ENCODE measurements at regions not wholly inside any gene's neighbourhood (a gene's known extent, or its start where the extent isn't known, plus 50 kb on each side); places are given as distances from the start of the nearest gene placed in this dataset.

- no peak for DNase-seq
These were observed 415.0 kb downstream of the ANXA1 start for GRCh38 chr9:73566627-73567026.

- no peak for DNase-seq
These were observed 421.6 kb downstream of the ANXA1 start for GRCh38 chr9:73573235-73573634.

GRCh38 chr9:73575101-73576060 is 423.7 kb downstream of the ANXA1 start:
- DNase-seq = no peak

- DNase-seq = no peak
These were observed 426.2 kb downstream of the ANXA1 start for GRCh38 chr9:73577848-73578247.

GRCh38 chr9:73579823-73580222 is 428.2 kb downstream of the ANXA1 start:
- no peak for DNase-seq

- DNase-seq = no peak
These were observed 431.9 kb downstream of the ANXA1 start for GRCh38 chr9:73583576-73583975.

- DNase-seq = no peak
These were observed 443.4 kb downstream of the ANXA1 start for GRCh38 chr9:73595036-73595545.

GRCh38 chr9:73596321-73596720 is 444.7 kb downstream of the ANXA1 start:
- no peak for DNase-seq

- DNase-seq = no peak
These were observed 445.4 kb downstream of the ANXA1 start for GRCh38 chr9:73597039-73597438.

- no peak for DNase-seq
These were observed 446.1 kb downstream of the ANXA1 start for GRCh38 chr9:73597771-73598170.

- DNase-seq = no peak
These were observed 457.7 kb downstream of the ANXA1 start for GRCh38 chr9:73609381-73609780.

- no peak for DNase-seq
These were observed 459.4 kb downstream of the ANXA1 start for GRCh38 chr9:73611032-73611431.

GRCh38 chr9:73613092-73613701 is 461.5 kb downstream of the ANXA1 start:
- DNase-seq = no peak

- DNase-seq = no peak
These were observed 463.9 kb downstream of the ANXA1 start for GRCh38 chr9:73615557-73615956.

- no peak for DNase-seq
These were observed 465.9 kb downstream of the ANXA1 start for GRCh38 chr9:73617586-73617985.

GRCh38 chr9:73640971-73641370 is 489.3 kb downstream of the ANXA1 start:
- no peak for DNase-seq

- DNase-seq = no peak
These were observed 491.8 kb downstream of the ANXA1 start for GRCh38 chr9:73643379-73644013.

GRCh38 chr9:73647560-73647959 is 495.9 kb downstream of the ANXA1 start:
- DNase-seq = no peak

- no peak for DNase-seq
These were observed 497.9 kb downstream of the ANXA1 start for GRCh38 chr9:73649552-73649951.

- no peak for DNase-seq
These were observed 503.7 kb downstream of the ANXA1 start for GRCh38 chr9:73655363-73655762.

- DNase-seq = no peak
These were observed 504.2 kb downstream of the ANXA1 start for GRCh38 chr9:73655831-73656230.

GRCh38 chr9:73665253-73665652 is 513.6 kb downstream of the ANXA1 start:
- DNase-seq = no peak

- DNase-seq = no peak
These were observed 516.1 kb downstream of the ANXA1 start for GRCh38 chr9:73667749-73668148.

- DNase-seq = no peak
These were observed 529.2 kb downstream of the ANXA1 start for GRCh38 chr9:73680831-73681230.

All from NCI-H2107 (cell line).